Smooth muscle cell (in vitro differentiated cells): ENCODE measurements at regions not wholly inside any gene's neighbourhood (a gene's known extent, or its start where the extent isn't known, plus 50 kb on each side); places are given as distances from the start of the nearest gene placed in this dataset.

Experiments used
- DNase-seq: peaks from one replicate; lab custom pipeline; 2025; ENCODE audit not compliant: unreplicated experiment; lab: John Stamatoyannopoulos, UW
- H2AFZ ChIP-seq: fragments of 200-600 bp; sonication (generic); 2 replicates; pipeline ENCODE4 v1.6.0; 2016; ENCODE audit warnings: antibody characterized with exemption, low read depth, mild to moderate bottlenecking
- H3F3A ChIP-seq: fragments of 200-600 bp; sonication (generic); 2 replicates; pipeline ENCODE4 v1.6.0; 2017; ENCODE audit warnings: antibody characterized with exemption, low read depth
- H3K27ac ChIP-seq: fragments of 200-600 bp; sonication (generic); 2 replicates; pipeline ENCODE4 v1.5.1; 2016; ENCODE audit warnings: low read depth, mild to moderate bottlenecking
- H3K27me3 ChIP-seq: fragments of 200-600 bp; sonication (generic); 2 replicates; pipeline ENCODE4 v1.6.1; 2016; ENCODE audit warnings: low read depth, mild to moderate bottlenecking
- H3K36me3 ChIP-seq: fragments of 200-600 bp; sonication (generic); 2 replicates; pipeline ENCODE4 v1.5.1; 2016; ENCODE audit warnings: low read depth
- H3K4me1 ChIP-seq: fragments of 200-600 bp; sonication (generic); 2 replicates; pipeline ENCODE4 v1.5.1; 2016; ENCODE audit warnings: low read depth
- H3K4me2 ChIP-seq: fragments of 200-600 bp; sonication (generic); 2 replicates; pipeline ENCODE4 v1.6.0; 2016; ENCODE audit warnings: mild to moderate bottlenecking
- H3K4me3 ChIP-seq: fragments of 200-600 bp; sonication (generic); 2 replicates; pipeline ENCODE4 v1.5.1; 2016; ENCODE audit warnings: mild to moderate bottlenecking
- H3K79me2 ChIP-seq: fragments of 200-600 bp; sonication (generic); 2 replicates; pipeline ENCODE4 v1.6.0; 2016; ENCODE audit warnings: low read depth, mild to moderate bottlenecking
- H3K9ac ChIP-seq: fragments of 200-600 bp; sonication (generic); 2 replicates; pipeline ENCODE4 v1.6.0; 2016; ENCODE audit warnings: low read depth
- H3K9me3 ChIP-seq: fragments of 200-600 bp; sonication (generic); replicated peaks from 2 replicates; pipeline ENCODE4 v1.5.1; 2016; ENCODE audit warnings: low read depth
- H4K20me1 ChIP-seq: fragments of 200-600 bp; sonication (generic); 2 replicates; pipeline ENCODE4 v1.6.0; 2016; ENCODE audit warnings: low read depth
- CTCF ChIP-seq: fragments of 200-600 bp; sonication (generic); IDR thresholded peaks from 2 replicates; pipeline ENCODE4 v1.5.1; 2017; ENCODE audit warnings: borderline replicate concordance, mild to moderate bottlenecking, antibody characterized with exemption; ENCODE audit not compliant: insufficient read depth, poor library complexity, severe bottlenecking
- whole genome bisulfite sequencing: methylation state at CpG from one replicate; pipeline ENCODE4 v1.1.7; 2016; ENCODE audit warnings: low lambda C conversion rate; 5-methylcytosine and 5-hydroxymethylcytosine counted together

- TF ChIP-seq CTCF: no peak
- Histone ChIP-seq H3K4me2 (no peak overlapping the region), H3K4me1 (no peaks in the 10 kb centered on the region), H3K9ac (no peak overlapping the region), H3K4me3 (no peak overlapping the region), H3K27ac (no peak overlapping the region), H4K20me1 (no peaks in the 10 kb centered on the region), H2AFZ (no peak overlapping the region), H3K79me2 (no peaks in the 10 kb centered on the region), H3K36me3 (peaks cover under 1% of the 10 kb centered on the region), H3F3A (no peaks in the 10 kb centered on the region), H3K27me3 (no peaks in the 10 kb centered on the region), H3K9me3 (peaks cover 4% of the 10 kb centered on the region)
- no peak for DNase-seq
Measured at GRCh38 chr6:23140871-23141270, 571.5 kb downstream of the HDGFL1 start.

- Histone ChIP-seq H3K4me1 (no peaks in the 10 kb centered on the region), H3K4me2 (no peak overlapping the region), H3K27ac (no peak overlapping the region), H3K9me3 (no peaks in the 10 kb centered on the region), H3K36me3 (no peaks in the 10 kb centered on the region), H4K20me1 (no peaks in the 10 kb centered on the region), H2AFZ (no peak overlapping the region), H3K4me3 (no peak overlapping the region), H3K79me2 (no peaks in the 10 kb centered on the region), H3F3A (no peaks in the 10 kb centered on the region), H3K9ac (no peak overlapping the region), H3K27me3 (no peaks in the 10 kb centered on the region)
- 96% methylated on average over 2 of the region's 2 CpGs for WGBS
- no peak for DNase-seq
- TF ChIP-seq CTCF: no peak
Measured at GRCh38 chr6:23145781-23146180, 576.4 kb downstream of the HDGFL1 start.

GRCh38 chr6:23154159-23154558, 584.8 kb downstream of the HDGFL1 start:
- no peak overlapping the region for H2AFZ ChIP-seq
- H3F3A ChIP-seq: no peaks in the 10 kb centered on the region
- H3K9me3 ChIP-seq: no peaks in the 10 kb centered on the region
- no peaks in the 10 kb centered on the region for H3K4me1 ChIP-seq
- no peaks in the 10 kb centered on the region for H4K20me1 ChIP-seq
- H3K9ac ChIP-seq: no peak overlapping the region
- no peaks in the 10 kb centered on the region for H3K79me2 ChIP-seq
- H3K36me3 ChIP-seq: no peaks in the 10 kb centered on the region
- no peaks in the 10 kb centered on the region for H3K27me3 ChIP-seq
- no peak overlapping the region for H3K4me3 ChIP-seq
- no peak for DNase-seq
- no peak overlapping the region for H3K4me2 ChIP-seq
- TF ChIP-seq CTCF: no peak
- H3K27ac ChIP-seq: no peak overlapping the region

- no peaks in the 10 kb centered on the region for H3K36me3 ChIP-seq
- H4K20me1 ChIP-seq: no peaks in the 10 kb centered on the region
- no peak for DNase-seq
- no peaks in the 10 kb centered on the region for H3K4me1 ChIP-seq
- H2AFZ ChIP-seq: no peak overlapping the region
- H3K79me2 ChIP-seq: no peaks in the 10 kb centered on the region
- no peak overlapping the region for H3K4me3 ChIP-seq
- H3K27me3 ChIP-seq: no peaks in the 10 kb centered on the region
- no peak overlapping the region for H3K4me2 ChIP-seq
- WGBS: 55% methylated on average over 1 of the region's 1 CpG
- no peaks in the 10 kb centered on the region for H3K9me3 ChIP-seq
- peaks cover 8% of the 10 kb centered on the region for H3F3A ChIP-seq
- no peak overlapping the region for H3K9ac ChIP-seq
- no peak for TF ChIP-seq CTCF
- H3K27ac ChIP-seq: no peak overlapping the region
Measured at GRCh38 chr6:23170049-23170448, 600.7 kb downstream of the HDGFL1 start.
